ENCODE measurements at regions not wholly inside any gene's neighbourhood (a gene's known extent, or its start where the extent isn't known, plus 50 kb on each side); places are given as distances from the start of the nearest gene placed in this dataset.
"Not testable (repeated sequence)": the region's sequence is repeated elsewhere in the genome, so short reads cannot be mapped to it uniquely, and the experiment has no call there.

DNA sequence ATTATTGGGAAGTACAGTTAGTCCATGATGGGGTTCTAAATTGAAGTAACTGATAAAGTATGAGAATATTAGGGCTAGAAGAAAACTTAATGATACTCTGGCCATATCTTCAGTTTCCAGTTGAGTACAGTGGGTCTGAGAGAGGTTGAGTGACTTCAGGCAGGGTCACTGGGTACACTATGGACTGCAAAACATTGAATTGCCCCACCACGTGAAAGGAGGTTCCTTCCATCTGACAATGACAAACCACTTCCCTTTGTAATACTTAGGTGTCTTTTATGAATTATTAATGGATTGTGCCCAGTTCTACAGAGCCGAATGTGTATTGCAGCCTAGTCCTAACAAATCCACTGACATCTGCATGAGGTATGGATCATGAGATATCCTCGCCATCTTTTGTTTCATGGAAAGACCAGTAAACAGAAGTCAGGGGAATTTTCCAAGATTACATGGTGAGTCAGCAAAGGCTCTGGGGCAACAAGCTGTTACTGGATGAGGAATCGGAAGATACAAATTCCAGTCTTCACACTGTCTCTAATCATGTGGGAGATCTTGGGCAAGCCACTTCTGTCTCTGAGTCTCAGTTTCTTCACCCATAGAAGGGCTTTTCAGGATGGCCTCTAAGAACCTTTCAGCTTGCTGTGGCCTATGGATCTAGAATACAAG lies 66.5 kb upstream of the BCL6 start:
- peaks cover 33% of the 10 kb centered on the region for H3K4me1 ChIP-seq (ENCODE audit: insufficient read depth, poor library complexity, severe bottlenecking)
- no peak for DNase-seq (ENCODE audit: low spot score)
- peak; percentile 57 for ATAC-seq (ENCODE audit: low read depth)
- TF ChIP-seq CTCF (IDR thresholded peaks at IDR 0.05; ENCODE audit: poor library complexity, severe bottlenecking) = no peak
- no peaks in the 10 kb centered on the region for H3K27me3 ChIP-seq (ENCODE audit: insufficient read depth, poor library complexity, severe bottlenecking)
- H3K27ac ChIP-seq (ENCODE audit: poor library complexity, severe bottlenecking) = peak overlapping the region; percentile 72
- H3K9me3 ChIP-seq (ENCODE audit: severe bottlenecking) = no peaks in the 10 kb centered on the region
- H3K36me3 ChIP-seq (ENCODE audit: low read depth) = no peaks in the 10 kb centered on the region
- no peak overlapping the region for H3K4me3 ChIP-seq (ENCODE audit: severe bottlenecking)

DNA sequence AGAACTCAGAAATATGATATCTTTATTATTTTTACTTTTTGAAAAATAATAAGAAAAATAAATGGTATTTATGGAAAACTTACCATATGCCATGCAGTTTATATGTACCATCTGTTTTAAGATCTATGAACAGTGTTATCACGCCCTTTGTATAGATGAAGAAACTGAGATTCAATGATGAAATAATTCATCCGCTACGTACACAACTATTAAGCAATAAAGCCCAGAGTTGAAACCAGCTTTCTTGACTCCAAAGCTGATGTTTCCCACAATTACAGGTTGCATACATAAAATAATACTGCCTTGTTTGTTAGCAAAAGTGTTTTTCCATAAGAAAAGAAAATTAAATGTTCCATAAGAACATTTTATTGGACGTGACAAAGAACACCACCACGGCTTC lies 67.2 kb upstream of the BCL6 start:
- Histone ChIP-seq H3K9me3 (ENCODE audit: severe bottlenecking) (no peaks in the 10 kb centered on the region), H3K4me1 (ENCODE audit: insufficient read depth, poor library complexity, severe bottlenecking) (peaks cover 33% of the 10 kb centered on the region), H3K27me3 (ENCODE audit: insufficient read depth, poor library complexity, severe bottlenecking) (no peaks in the 10 kb centered on the region), H3K36me3 (ENCODE audit: low read depth) (no peaks in the 10 kb centered on the region), H3K4me3 (ENCODE audit: severe bottlenecking) (no peak overlapping the region), H3K27ac (ENCODE audit: poor library complexity, severe bottlenecking) (peak overlapping the region; percentile 72)
- DNase-seq (ENCODE audit: low spot score) (no peak), ATAC-seq (ENCODE audit: low read depth) (no peak)
- no peak for TF ChIP-seq CTCF (IDR thresholded peaks at IDR 0.05; ENCODE audit: poor library complexity, severe bottlenecking)

DNA sequence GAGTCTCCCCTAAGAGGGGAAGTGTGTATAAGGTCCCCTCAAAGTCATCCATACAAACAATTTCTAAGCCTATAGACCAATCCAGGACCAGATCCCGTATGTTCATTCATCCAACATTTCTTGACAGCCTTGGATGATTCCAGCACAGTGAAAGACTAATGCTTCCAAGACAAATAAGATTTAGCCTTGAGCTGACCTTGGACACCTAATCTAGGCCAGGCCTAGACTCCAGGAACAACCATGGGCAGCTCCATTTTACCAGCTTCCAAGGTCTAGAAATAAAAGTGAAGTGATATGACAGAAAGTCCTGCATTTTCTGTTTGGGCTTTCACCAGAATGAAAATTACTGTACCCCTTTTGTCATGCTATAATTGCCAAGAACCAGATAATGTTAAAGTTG lies 67.9 kb upstream of the BCL6 start:
- no peaks in the 10 kb centered on the region for H3K36me3 ChIP-seq (ENCODE audit: low read depth)
- peaks cover 32% of the 10 kb centered on the region for H3K4me1 ChIP-seq (ENCODE audit: insufficient read depth, poor library complexity, severe bottlenecking)
- no peak overlapping the region for H3K27ac ChIP-seq (ENCODE audit: poor library complexity, severe bottlenecking)
- no peak overlapping the region for H3K4me3 ChIP-seq (ENCODE audit: severe bottlenecking)
- no peak for TF ChIP-seq CTCF (IDR thresholded peaks at IDR 0.05; ENCODE audit: poor library complexity, severe bottlenecking)
- no peak for ATAC-seq (ENCODE audit: low read depth)
- DNase-seq (ENCODE audit: low spot score) = no peak
- H3K27me3 ChIP-seq (ENCODE audit: insufficient read depth, poor library complexity, severe bottlenecking) = no peaks in the 10 kb centered on the region
- H3K9me3 ChIP-seq (ENCODE audit: severe bottlenecking) = no peaks in the 10 kb centered on the region

DNA sequence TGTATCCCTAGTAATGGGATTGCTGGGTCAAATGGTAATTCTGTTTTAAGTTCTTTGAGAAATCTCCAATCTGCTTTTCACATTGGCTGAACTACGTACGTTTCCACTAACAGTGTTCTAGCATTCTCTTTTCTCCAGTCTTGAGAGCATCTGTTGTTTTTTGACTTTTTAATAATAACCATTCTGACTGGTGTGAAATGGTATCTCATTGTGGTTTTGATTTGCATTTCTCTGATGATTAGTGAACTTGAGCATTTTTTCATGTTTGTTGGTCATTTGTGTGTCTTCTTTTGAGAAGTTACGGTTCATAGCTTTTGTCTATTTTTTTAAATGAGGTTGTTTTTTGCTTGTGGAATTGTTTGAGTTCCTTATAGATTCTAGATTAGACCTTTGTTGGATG lies 72.5 kb upstream of the BCL6 start:
- ATAC-seq (ENCODE audit: low read depth); H3K4me3 ChIP-seq (ENCODE audit: severe bottlenecking); H3K36me3 ChIP-seq (ENCODE audit: low read depth); H3K4me1 ChIP-seq (ENCODE audit: insufficient read depth, poor library complexity, severe bottlenecking); H3K27me3 ChIP-seq (ENCODE audit: insufficient read depth, poor library complexity, severe bottlenecking); H3K9me3 ChIP-seq (ENCODE audit: severe bottlenecking); DNase-seq (ENCODE audit: low spot score); H3K27ac ChIP-seq (ENCODE audit: poor library complexity, severe bottlenecking): not testable (repeated sequence)

DNA sequence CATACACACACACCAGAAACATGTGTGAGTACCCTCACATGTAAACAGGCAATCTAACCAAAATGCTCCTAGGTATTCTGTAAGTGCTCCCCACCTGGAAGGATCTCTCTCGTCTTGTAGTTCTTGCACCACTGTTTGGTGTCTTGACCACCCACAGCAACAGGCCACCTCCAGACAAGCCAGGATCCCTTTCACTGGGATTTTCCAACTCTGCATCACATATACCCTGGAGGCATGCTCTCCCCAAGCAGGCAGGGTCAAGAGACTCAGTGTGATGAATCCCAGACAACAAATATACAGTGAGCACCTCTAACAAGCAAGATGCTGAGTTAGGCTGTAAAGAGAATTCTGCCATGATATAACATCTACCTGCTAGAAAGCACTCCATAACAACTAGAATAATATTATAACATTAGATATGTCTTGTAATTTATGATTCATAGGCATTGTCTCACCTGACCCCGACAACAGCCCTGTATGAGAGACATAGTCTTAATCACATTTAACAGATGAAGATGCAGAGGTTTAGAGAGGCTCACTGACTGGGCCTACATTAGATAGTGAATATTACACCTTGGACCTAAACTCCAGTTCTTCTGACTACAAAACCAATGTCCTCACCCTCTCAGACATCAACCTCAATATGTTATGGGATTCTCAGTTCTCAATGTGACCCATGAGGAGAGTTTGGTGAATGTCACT lies 76.5 kb upstream of the BCL6 start:
- no peak for TF ChIP-seq CTCF (IDR thresholded peaks at IDR 0.05; ENCODE audit: poor library complexity, severe bottlenecking)

More for the DNA sequence above, 76.5 kb upstream of the BCL6 start:
- H3K9me3 ChIP-seq (ENCODE audit: severe bottlenecking) = no peaks in the 10 kb centered on the region
- no peaks in the 10 kb centered on the region for H3K27me3 ChIP-seq (ENCODE audit: insufficient read depth, poor library complexity, severe bottlenecking)
- DNase-seq (ENCODE audit: low spot score) (no peak), ATAC-seq (ENCODE audit: low read depth) (no peak)
- no peaks in the 10 kb centered on the region for H3K4me1 ChIP-seq (ENCODE audit: insufficient read depth, poor library complexity, severe bottlenecking)
- no peak overlapping the region for H3K4me3 ChIP-seq (ENCODE audit: severe bottlenecking)
- no peak overlapping the region for H3K27ac ChIP-seq (ENCODE audit: poor library complexity, severe bottlenecking)
- H3K36me3 ChIP-seq (ENCODE audit: low read depth) = no peaks in the 10 kb centered on the region

Data from RWPE2 (cell line).